RWPE2 (cell line): ENCODE measurements at regions not wholly inside any gene's neighbourhood (a gene's known extent, or its start where the extent isn't known, plus 50 kb on each side); places are given as distances from the start of the nearest gene placed in this dataset.

Experiments used
- ATAC-seq: fragments of 200-7000 bp; cut with Tn5 transposase; 3 replicates; pipeline ENCODE4 v1.9.1; 2021; ENCODE audit warnings: low read depth
- DNase-seq: peaks from one replicate; pipeline ENCODE4 v3.0.0-alpha.2; 2020; ENCODE audit warnings: low spot score
- H3K27ac ChIP-seq: fragments of 450-650 bp; 2 replicates; pipeline ENCODE4 v1.5.1; 2017; ENCODE audit warnings: mild to moderate bottlenecking; ENCODE audit not compliant: poor library complexity, severe bottlenecking
- H3K27me3 ChIP-seq: fragments of 250-450 bp; sonication (Bioruptor Pico); 2 replicates; pipeline ENCODE4 v1.5.1; 2021; ENCODE audit warnings: mild to moderate bottlenecking, moderate library complexity; ENCODE audit not compliant: insufficient read depth, poor library complexity, severe bottlenecking
- H3K36me3 ChIP-seq: fragments of 250-450 bp; sonication (Bioruptor Pico); 2 replicates; pipeline ENCODE4 v1.5.1; 2020; ENCODE audit warnings: low read depth, mild to moderate bottlenecking, moderate library complexity
- H3K4me1 ChIP-seq: fragments of 250-450 bp; sonication (Bioruptor Pico); 2 replicates; pipeline ENCODE4 v1.5.1; 2021; ENCODE audit warnings: mild to moderate bottlenecking, moderate library complexity; ENCODE audit not compliant: insufficient read depth, poor library complexity, severe bottlenecking
- H3K4me3 ChIP-seq: fragments of 250-450 bp; sonication (Bioruptor Pico); 2 replicates; pipeline ENCODE4 v1.5.1; 2021; ENCODE audit warnings: mild to moderate bottlenecking, moderate library complexity; ENCODE audit not compliant: severe bottlenecking
- H3K9me3 ChIP-seq: fragments of 250-450 bp; sonication (Bioruptor Pico); 2 replicates; pipeline ENCODE4 v1.5.1; 2021; ENCODE audit warnings: mild to moderate bottlenecking, moderate library complexity; ENCODE audit not compliant: severe bottlenecking
- CTCF ChIP-seq: fragments of 450-650 bp; IDR thresholded peaks from one replicate; pipeline ENCODE4 v1.5.1; 2017; ENCODE audit warnings: mild to moderate bottlenecking, moderate library complexity; ENCODE audit not compliant: poor library complexity, severe bottlenecking

- Histone ChIP-seq H3K27ac (no peak overlapping the region), H3K4me3 (no peak overlapping the region), H3K4me1 (peaks cover 14% of the 10 kb centered on the region), H3K36me3 (no peaks in the 10 kb centered on the region), H3K27me3 (no peaks in the 10 kb centered on the region), H3K9me3 (no peaks in the 10 kb centered on the region)
- ATAC-seq (peak; percentile 48; the same call in 2 of the 3 replicates), DNase-seq (no peak)
- no peak for TF ChIP-seq CTCF
These were observed 286.1 kb upstream of the TBL1XR1 start for GRCh38 chr3:177483182-177483967.

GRCh38 chr3:177484206-177484605 lies 286.9 kb upstream of the TBL1XR1 start:
- H3K9me3 ChIP-seq = no peaks in the 10 kb centered on the region
- H3K4me1 ChIP-seq = peaks cover 8% of the 10 kb centered on the region
- no peak for DNase-seq
- no peaks in the 10 kb centered on the region for H3K27me3 ChIP-seq
- no peaks in the 10 kb centered on the region for H3K36me3 ChIP-seq
- no peak overlapping the region for H3K4me3 ChIP-seq
- TF ChIP-seq CTCF = no peak
- no peak overlapping the region for H3K27ac ChIP-seq
- no peak for ATAC-seq

- H3K4me3 ChIP-seq = no peak overlapping the region
- DNase-seq (no peak), ATAC-seq (no peak)
- no peaks in the 10 kb centered on the region for H3K36me3 ChIP-seq
- no peak overlapping the region for H3K27ac ChIP-seq
- TF ChIP-seq CTCF = no peak
- no peaks in the 10 kb centered on the region for H3K9me3 ChIP-seq
- no peaks in the 10 kb centered on the region for H3K27me3 ChIP-seq
- H3K4me1 ChIP-seq = peaks cover 7% of the 10 kb centered on the region
These were observed 287.6 kb upstream of the TBL1XR1 start for GRCh38 chr3:177484926-177485325.

- ATAC-seq (no peak), DNase-seq (no peak)
- Histone ChIP-seq H3K4me3 (no peak overlapping the region), H3K36me3 (no peaks in the 10 kb centered on the region), H3K9me3 (no peaks in the 10 kb centered on the region), H3K27ac (no peak overlapping the region), H3K27me3 (no peaks in the 10 kb centered on the region), H3K4me1 (peaks cover 7% of the 10 kb centered on the region)
- no peak for TF ChIP-seq CTCF
These were observed 290.4 kb upstream of the TBL1XR1 start for GRCh38 chr3:177487635-177488186.

- no peak for DNase-seq
- no peak for TF ChIP-seq CTCF
- no peak overlapping the region for H3K27ac ChIP-seq
These were observed 291.5 kb upstream of the TBL1XR1 start for GRCh38 chr3:177488740-177489139.

More at GRCh38 chr3:177488740-177489139, 291.5 kb upstream of the TBL1XR1 start:
- H3K4me3 ChIP-seq = no peak overlapping the region
- no peaks in the 10 kb centered on the region for H3K36me3 ChIP-seq
- H3K4me1 ChIP-seq = peaks cover 2% of the 10 kb centered on the region
- no peaks in the 10 kb centered on the region for H3K27me3 ChIP-seq
- H3K9me3 ChIP-seq = no peaks in the 10 kb centered on the region
- no peak for ATAC-seq
